ENCODE measurements at regions not wholly inside any gene's neighbourhood (a gene's known extent, or its start where the extent isn't known, plus 50 kb on each side); places are given as distances from the start of the nearest gene placed in this dataset.

- ChIA-PET CTCF (interaction anchor here (0.8 to 0.9 kb wide), 2 partner anchors 80 to 86 kb away, joined by 3 read pairs; no protein-coding TSS in a partner anchor), POLR2A (no interaction called here)
- H3K4me3 Mint-ChIP-seq: no peak overlapping the region
- no peaks in the 10 kb centered on the region for H3K36me3 Mint-ChIP-seq (ENCODE audit: low read depth)
- H3K4me1 Mint-ChIP-seq: no peaks in the 10 kb centered on the region
- no peaks in the 10 kb centered on the region for H3K9me3 Mint-ChIP-seq
- H3K27ac Mint-ChIP-seq: no peak overlapping the region
- no peaks in the 10 kb centered on the region for H3K27me3 Mint-ChIP-seq
- DNase-seq: no peak
These were observed 93.4 kb downstream of the C1QL2 start for GRCh38 chr2:119065146-119065545.

- Mint-ChIP-seq H3K9me3 (no peaks in the 10 kb centered on the region), H3K36me3 (ENCODE audit: low read depth) (no peaks in the 10 kb centered on the region), H3K4me1 (no peaks in the 10 kb centered on the region), H3K27ac (no peak overlapping the region), H3K4me3 (no peak overlapping the region), H3K27me3 (no peaks in the 10 kb centered on the region)
- ChIA-PET CTCF (interaction anchor here (0.8 to 0.9 kb wide), 2 partner anchors 80 to 86 kb away, joined by 3 read pairs; no protein-coding TSS in a partner anchor), POLR2A (no interaction called here)
- no peak for DNase-seq
These were observed 94.0 kb downstream of the C1QL2 start for GRCh38 chr2:119064567-119064966.

- Mint-ChIP-seq H3K36me3 (ENCODE audit: low read depth) (no peaks in the 10 kb centered on the region), H3K4me3 (no peak overlapping the region), H3K27ac (no peak overlapping the region), H3K4me1 (no peaks in the 10 kb centered on the region), H3K9me3 (no peaks in the 10 kb centered on the region), H3K27me3 (no peaks in the 10 kb centered on the region)
- CTCF ChIA-PET: no interaction called here
- POLR2A ChIA-PET: no interaction called here
- no peak for DNase-seq
These were observed 95.4 kb downstream of the C1QL2 start for GRCh38 chr2:119063177-119063576.

GRCh38 chr2:119062652-119063051 lies 95.9 kb downstream of the C1QL2 start:
- H3K9me3 Mint-ChIP-seq: no peaks in the 10 kb centered on the region
- H3K4me1 Mint-ChIP-seq: no peaks in the 10 kb centered on the region
- no peaks in the 10 kb centered on the region for H3K27me3 Mint-ChIP-seq
- ChIA-PET POLR2A (no interaction called here), CTCF (no interaction called here)
- no peak overlapping the region for H3K4me3 Mint-ChIP-seq
- H3K36me3 Mint-ChIP-seq (ENCODE audit: low read depth): no peaks in the 10 kb centered on the region
- DNase-seq: no peak
- no peak overlapping the region for H3K27ac Mint-ChIP-seq

GRCh38 chr2:119062179-119062578 lies 96.4 kb downstream of the C1QL2 start:
- ChIA-PET CTCF (no interaction called here), POLR2A (no interaction called here)
- Mint-ChIP-seq H3K27ac (no peak overlapping the region), H3K36me3 (ENCODE audit: low read depth) (no peaks in the 10 kb centered on the region), H3K27me3 (no peaks in the 10 kb centered on the region), H3K9me3 (no peaks in the 10 kb centered on the region), H3K4me3 (no peak overlapping the region), H3K4me1 (no peaks in the 10 kb centered on the region)
- no peak for DNase-seq

GRCh38 chr2:119059940-119060339 lies 98.6 kb downstream of the C1QL2 start:
- Mint-ChIP-seq H3K27ac (no peak overlapping the region), H3K36me3 (ENCODE audit: low read depth) (no peaks in the 10 kb centered on the region), H3K9me3 (no peaks in the 10 kb centered on the region), H3K4me3 (no peak overlapping the region), H3K27me3 (no peaks in the 10 kb centered on the region), H3K4me1 (no peaks in the 10 kb centered on the region)
- CTCF ChIA-PET: no interaction called here
- POLR2A ChIA-PET: no interaction called here
- DNase-seq: no peak

- no peaks in the 10 kb centered on the region for H3K27me3 Mint-ChIP-seq
- CTCF ChIA-PET: no interaction called here
- H3K9me3 Mint-ChIP-seq: no peaks in the 10 kb centered on the region
- no peak for DNase-seq
- POLR2A ChIA-PET: no interaction called here
- H3K4me1 Mint-ChIP-seq: no peaks in the 10 kb centered on the region
- H3K36me3 Mint-ChIP-seq (ENCODE audit: low read depth): no peaks in the 10 kb centered on the region
- no peak overlapping the region for H3K27ac Mint-ChIP-seq
- no peak overlapping the region for H3K4me3 Mint-ChIP-seq
These were observed 99.3 kb downstream of the C1QL2 start for GRCh38 chr2:119059287-119059686.

- ChIA-PET CTCF (interaction anchor here (0.7 kb wide), 1 partner anchor 241 kb away, joined by 3 read pairs; no protein-coding TSS in a partner anchor), POLR2A (no interaction called here)
These were observed 104.7 kb downstream of the C1QL2 start for GRCh38 chr2:119053700-119054436.

GRCh38 chr2:119051263-119051662 lies 107.3 kb downstream of the C1QL2 start:
- DNase-seq: no peak
- Mint-ChIP-seq H3K9me3 (no peaks in the 10 kb centered on the region), H3K27ac (no peak overlapping the region), H3K27me3 (peaks cover 10% of the 10 kb centered on the region), H3K4me3 (no peak overlapping the region), H3K36me3 (ENCODE audit: low read depth) (no peaks in the 10 kb centered on the region), H3K4me1 (no peaks in the 10 kb centered on the region)
- ChIA-PET POLR2A (no interaction called here), CTCF (no interaction called here)

More at GRCh38 chr2:119053700-119054436, 104.7 kb downstream of the C1QL2 start:
- H3K27ac Mint-ChIP-seq: no peak overlapping the region
- H3K4me3 Mint-ChIP-seq: no peak overlapping the region
- H3K9me3 Mint-ChIP-seq: no peaks in the 10 kb centered on the region
- H3K36me3 Mint-ChIP-seq (ENCODE audit: low read depth): no peaks in the 10 kb centered on the region
- H3K4me1 Mint-ChIP-seq: no peaks in the 10 kb centered on the region
- DNase-seq: no peak
- no peaks in the 10 kb centered on the region for H3K27me3 Mint-ChIP-seq

GRCh38 chr2:119049968-119050704 lies 108.1 kb downstream of the MARCO start:
- no peaks in the 10 kb centered on the region for H3K4me1 Mint-ChIP-seq
- DNase-seq: no peak
- CTCF ChIA-PET: no interaction called here
- POLR2A ChIA-PET: no interaction called here
- peaks cover 15% of the 10 kb centered on the region for H3K27me3 Mint-ChIP-seq
- no peak overlapping the region for H3K27ac Mint-ChIP-seq
- no peaks in the 10 kb centered on the region for H3K36me3 Mint-ChIP-seq (ENCODE audit: low read depth)
- no peaks in the 10 kb centered on the region for H3K9me3 Mint-ChIP-seq
- no peak overlapping the region for H3K4me3 Mint-ChIP-seq

Data from activated CD4-positive, alpha-beta T cell treated with anti-CD3 and anti-CD28 coated beads, Interleukin-2, amount 10 ng/mL, durations not matched to agents 7 days and 5 days (primary cell).